ENCODE measurements at regions not wholly inside any gene's neighbourhood (a gene's known extent, or its start where the extent isn't known, plus 50 kb on each side); places are given as distances from the start of the nearest gene placed in this dataset.
A peak's percentile ranks its signal among the peaks of the same experiment; 100 is the strongest.

DNA sequence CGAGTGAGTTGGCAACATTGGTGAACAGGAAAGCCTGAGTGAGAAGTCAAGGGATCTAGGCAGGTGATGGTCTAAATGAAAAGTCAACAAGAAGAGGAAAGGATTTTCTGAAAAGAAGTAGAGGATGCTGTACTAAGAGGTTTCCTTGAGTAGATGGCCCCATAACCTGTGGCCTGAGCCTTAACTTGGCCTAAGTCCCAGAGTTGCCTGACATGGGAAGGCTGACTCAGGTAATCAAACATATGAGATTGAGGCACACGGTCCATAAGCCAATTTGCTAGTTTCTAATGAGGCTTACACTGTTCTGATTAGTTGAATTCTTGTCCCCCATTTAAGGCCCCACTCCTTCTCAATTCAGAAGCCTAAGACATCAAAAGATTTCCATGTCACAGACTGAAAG is 262.5 kb upstream of the LMCD1 start:
- no peaks in the 10 kb centered on the region for H3K27me3 ChIP-seq (ENCODE audit: control insufficient read depth in 2 of 2, insufficient read depth in 1 of 2, low read length in 1 of 2)
- peaks cover 0 to 2% of the 10 kb centered on the region in 2 donors for H3K4me1 ChIP-seq (ENCODE audit: control insufficient read depth in 2 of 2, insufficient read depth in 2 of 2, low read length in 2 of 2)
- no peak overlapping the region for H3K27ac ChIP-seq (ENCODE audit: low read depth in 1 of 2, low read length in 1 of 2)
- no peak overlapping the region for H3K4me3 ChIP-seq (ENCODE audit: low read length in 2 of 2)
- no peaks in the 10 kb centered on the region for H3K36me3 ChIP-seq (ENCODE audit: control insufficient read depth in 2 of 2, insufficient read depth in 2 of 2, low read length in 1 of 2)
- DNase-seq (ENCODE audit: low read depth in 6 of 9, low spot score in 9 of 9), result no peak
- H3K9me3 ChIP-seq (ENCODE audit: control insufficient read depth in 2 of 2, insufficient read depth in 1 of 2, low read length in 1 of 2), result no peaks in the 10 kb centered on the region
- WGBS, result 93% methylated on average over 2 of the region's 2 CpGs

DNA sequence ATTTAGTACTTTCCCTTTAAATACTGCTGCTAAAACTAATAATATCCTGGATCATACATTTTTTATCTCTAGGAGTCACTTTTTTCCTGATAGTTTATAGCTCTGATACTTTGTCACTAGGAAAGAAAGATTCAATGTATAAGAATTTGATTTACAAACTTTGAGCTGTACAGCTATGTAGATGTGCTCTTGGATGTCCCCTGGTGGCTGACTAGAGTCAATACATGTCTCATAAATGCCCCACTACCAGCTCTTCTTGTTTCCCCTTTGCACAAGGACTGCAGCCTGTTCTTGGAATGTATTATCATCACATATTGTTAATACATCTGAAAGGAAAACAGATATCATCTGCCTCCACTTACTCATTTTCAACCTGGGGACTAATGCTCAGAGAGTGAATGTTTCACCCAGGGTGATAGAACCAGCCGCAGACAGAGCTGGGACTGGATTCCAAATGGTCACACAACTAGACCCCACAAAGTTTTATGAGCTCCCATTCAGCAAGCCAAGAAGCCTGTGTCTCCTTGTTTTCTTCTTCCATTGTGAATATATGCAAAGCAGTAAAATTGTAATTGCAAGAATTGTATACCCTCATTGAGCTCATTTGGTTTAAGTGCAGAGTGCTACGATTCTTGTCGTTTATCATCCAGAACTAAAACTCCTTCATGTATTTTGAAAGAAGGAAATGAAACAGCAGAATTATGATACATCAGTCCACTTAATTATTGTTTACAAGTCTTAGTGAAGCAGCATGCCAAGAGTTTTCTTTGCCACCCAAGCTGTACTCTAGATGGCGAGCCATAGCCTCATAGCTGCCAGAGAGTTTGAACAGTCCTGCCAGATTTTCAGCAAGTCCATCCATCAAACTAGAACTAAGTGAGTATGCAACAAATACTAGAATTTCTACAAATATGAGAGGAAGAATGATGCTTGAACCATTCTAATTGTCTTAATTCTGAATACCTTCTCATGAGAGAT is 261.6 kb upstream of the LMCD1 start:
- H3K36me3 ChIP-seq (ENCODE audit: control insufficient read depth in 2 of 2, insufficient read depth in 2 of 2, low read length in 1 of 2), result no peaks in the 10 kb centered on the region
- 95% methylated on average over 4 of the region's 4 CpGs for WGBS
- peak; percentile 1 to 57 (median 32) for DNase-seq (ENCODE audit: low read depth in 6 of 9, low spot score in 9 of 9)

DNA sequence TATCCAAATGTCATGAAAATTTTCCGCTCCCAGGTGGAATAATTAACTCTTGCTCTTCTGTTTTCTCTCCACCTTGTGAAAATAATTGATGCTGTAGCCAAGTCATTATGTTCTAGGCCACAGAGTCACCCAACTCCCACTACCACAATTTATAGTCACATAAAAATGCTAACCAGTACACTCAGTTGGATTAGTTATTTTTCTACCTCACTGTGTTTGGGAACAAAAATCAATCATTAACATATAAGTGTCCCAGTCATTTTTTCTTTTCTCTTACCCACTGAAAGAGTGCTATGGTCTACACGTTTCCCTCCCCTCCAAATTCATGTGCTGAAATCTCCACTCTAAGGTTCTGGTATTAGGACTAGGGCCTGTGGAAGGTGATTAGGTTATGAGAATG is 255.6 kb upstream of the LMCD1 start:
- no peaks in the 10 kb centered on the region for H3K36me3 ChIP-seq (ENCODE audit: control insufficient read depth in 2 of 2, insufficient read depth in 2 of 2, low read length in 1 of 2)
- no peaks in the 10 kb centered on the region for H3K9me3 ChIP-seq (ENCODE audit: control insufficient read depth in 2 of 2, insufficient read depth in 1 of 2, low read length in 1 of 2)
- H3K4me1 ChIP-seq (ENCODE audit: control insufficient read depth in 2 of 2, insufficient read depth in 2 of 2, low read length in 2 of 2), result no peaks in the 10 kb centered on the region
- DNase-seq (ENCODE audit: low read depth in 6 of 9, low spot score in 9 of 9), result no peak
- H3K27me3 ChIP-seq (ENCODE audit: control insufficient read depth in 2 of 2, insufficient read depth in 1 of 2, low read length in 1 of 2), result no peaks in the 10 kb centered on the region
- no peak overlapping the region for H3K4me3 ChIP-seq (ENCODE audit: low read length in 2 of 2)
- 76% methylated on average over 2 of the region's 2 CpGs for WGBS
- no peak overlapping the region for H3K27ac ChIP-seq (ENCODE audit: low read depth in 1 of 2, low read length in 1 of 2)

More for the DNA sequence above, 261.6 kb upstream of the LMCD1 start:
- Histone ChIP-seq H3K9me3 (ENCODE audit: control insufficient read depth in 2 of 2, insufficient read depth in 1 of 2, low read length in 1 of 2) (no peaks in the 10 kb centered on the region), H3K4me3 (ENCODE audit: low read length in 2 of 2) (no peak overlapping the region), H3K4me1 (ENCODE audit: control insufficient read depth in 2 of 2, insufficient read depth in 2 of 2, low read length in 2 of 2) (no peaks in the 10 kb centered on the region), H3K27me3 (ENCODE audit: control insufficient read depth in 2 of 2, insufficient read depth in 1 of 2, low read length in 1 of 2) (no peaks in the 10 kb centered on the region), H3K27ac (ENCODE audit: low read depth in 1 of 2, low read length in 1 of 2) (no peak overlapping the region)

DNA sequence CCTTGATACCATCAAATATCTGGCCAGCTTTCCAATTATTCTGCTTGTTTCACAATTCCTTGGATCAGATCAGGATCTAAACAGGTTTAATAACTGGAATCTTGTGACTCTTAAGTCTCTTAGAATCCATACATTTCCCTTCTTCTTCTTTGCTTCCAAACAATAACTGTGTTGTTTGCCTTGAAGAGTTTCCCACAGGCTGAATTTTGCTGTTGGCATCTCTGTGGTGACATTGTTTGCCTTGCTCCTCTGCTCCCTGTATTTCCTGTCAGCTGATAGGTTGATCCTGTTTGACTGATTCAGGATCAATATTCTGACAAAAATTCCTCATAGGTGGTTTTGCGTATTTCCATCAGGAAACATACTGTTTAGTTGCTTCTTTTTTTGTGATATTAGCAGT is 248.4 kb upstream of the LMCD1 start:
- WGBS, result 99% methylated on average over 1 of the region's 1 CpG
- H3K4me1 ChIP-seq (ENCODE audit: control insufficient read depth in 2 of 2, insufficient read depth in 2 of 2, low read length in 2 of 2), result no peaks in the 10 kb centered on the region
- H3K27ac ChIP-seq (ENCODE audit: low read depth in 1 of 2, low read length in 1 of 2), result no peak overlapping the region
- H3K36me3 ChIP-seq (ENCODE audit: control insufficient read depth in 2 of 2, insufficient read depth in 2 of 2, low read length in 1 of 2), result no peaks in the 10 kb centered on the region
- no peaks in the 10 kb centered on the region for H3K27me3 ChIP-seq (ENCODE audit: control insufficient read depth in 2 of 2, insufficient read depth in 1 of 2, low read length in 1 of 2)
- no peak for DNase-seq (ENCODE audit: low read depth in 6 of 9, low spot score in 9 of 9)
- H3K4me3 ChIP-seq (ENCODE audit: low read length in 2 of 2), result no peak overlapping the region
- no peaks in the 10 kb centered on the region for H3K9me3 ChIP-seq (ENCODE audit: control insufficient read depth in 2 of 2, insufficient read depth in 1 of 2, low read length in 1 of 2)

DNA sequence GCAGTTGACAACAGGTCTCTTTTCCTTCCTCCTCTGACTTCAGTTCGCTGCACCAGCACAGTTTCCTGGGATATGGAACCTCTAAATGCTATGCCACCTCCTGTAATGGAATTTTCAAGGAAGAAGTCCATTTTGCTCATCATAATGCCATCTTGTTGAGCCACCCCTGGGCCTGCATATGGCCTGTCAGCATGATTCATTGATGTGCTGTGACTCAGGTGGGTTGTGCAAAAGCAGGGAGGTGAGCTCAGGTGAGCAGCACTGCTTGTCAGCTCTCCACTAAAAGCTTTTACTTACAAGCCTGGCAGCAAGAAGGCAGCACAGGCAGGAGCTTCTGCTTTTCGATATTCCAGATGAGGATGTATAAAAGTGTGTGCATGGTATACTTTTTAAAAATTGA is 247.1 kb upstream of the LMCD1 start:
- H3K36me3 ChIP-seq (ENCODE audit: control insufficient read depth in 2 of 2, insufficient read depth in 2 of 2, low read length in 1 of 2), result no peaks in the 10 kb centered on the region
- 88% methylated on average over 2 of the region's 2 CpGs for WGBS
- no peaks in the 10 kb centered on the region for H3K9me3 ChIP-seq (ENCODE audit: control insufficient read depth in 2 of 2, insufficient read depth in 1 of 2, low read length in 1 of 2)
- no peak overlapping the region for H3K27ac ChIP-seq (ENCODE audit: low read depth in 1 of 2, low read length in 1 of 2)
- no peaks in the 10 kb centered on the region for H3K27me3 ChIP-seq (ENCODE audit: control insufficient read depth in 2 of 2, insufficient read depth in 1 of 2, low read length in 1 of 2)
- no peaks in the 10 kb centered on the region for H3K4me1 ChIP-seq (ENCODE audit: control insufficient read depth in 2 of 2, insufficient read depth in 2 of 2, low read length in 2 of 2)
- H3K4me3 ChIP-seq (ENCODE audit: low read length in 2 of 2), result no peak overlapping the region
- no peak for DNase-seq (ENCODE audit: low read depth in 6 of 9, low spot score in 9 of 9)

DNA sequence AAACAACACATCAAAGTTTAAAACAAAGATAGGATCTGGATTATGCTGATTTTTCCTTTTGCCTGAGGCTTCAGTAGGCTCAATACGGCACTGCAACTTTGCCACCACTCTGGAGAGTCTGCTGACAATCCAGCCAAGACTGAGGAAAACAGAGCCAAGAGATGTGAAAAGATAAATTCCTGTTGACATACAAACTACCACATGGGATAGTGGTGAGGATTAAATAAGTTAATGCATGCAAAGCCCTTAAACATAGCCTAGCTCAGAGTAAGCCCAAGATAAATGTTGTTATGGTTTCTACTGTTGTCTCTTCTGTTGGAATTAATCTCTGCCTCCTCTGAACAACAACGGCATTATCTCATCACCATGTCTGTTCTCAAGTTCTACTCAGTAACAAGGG is 245.9 kb upstream of the LMCD1 start:
- 94% methylated on average over 2 of the region's 2 CpGs for WGBS
- H3K4me1 ChIP-seq (ENCODE audit: control insufficient read depth in 2 of 2, insufficient read depth in 2 of 2, low read length in 2 of 2), result no peaks in the 10 kb centered on the region
- no peaks in the 10 kb centered on the region for H3K27me3 ChIP-seq (ENCODE audit: control insufficient read depth in 2 of 2, insufficient read depth in 1 of 2, low read length in 1 of 2)
- no peak overlapping the region for H3K27ac ChIP-seq (ENCODE audit: low read depth in 1 of 2, low read length in 1 of 2)
- no peak for DNase-seq (ENCODE audit: low read depth in 6 of 9, low spot score in 9 of 9)
- no peak overlapping the region for H3K4me3 ChIP-seq (ENCODE audit: low read length in 2 of 2)
- H3K9me3 ChIP-seq (ENCODE audit: control insufficient read depth in 2 of 2, insufficient read depth in 1 of 2, low read length in 1 of 2), result no peaks in the 10 kb centered on the region
- H3K36me3 ChIP-seq (ENCODE audit: control insufficient read depth in 2 of 2, insufficient read depth in 2 of 2, low read length in 1 of 2), result no peaks in the 10 kb centered on the region

DNA sequence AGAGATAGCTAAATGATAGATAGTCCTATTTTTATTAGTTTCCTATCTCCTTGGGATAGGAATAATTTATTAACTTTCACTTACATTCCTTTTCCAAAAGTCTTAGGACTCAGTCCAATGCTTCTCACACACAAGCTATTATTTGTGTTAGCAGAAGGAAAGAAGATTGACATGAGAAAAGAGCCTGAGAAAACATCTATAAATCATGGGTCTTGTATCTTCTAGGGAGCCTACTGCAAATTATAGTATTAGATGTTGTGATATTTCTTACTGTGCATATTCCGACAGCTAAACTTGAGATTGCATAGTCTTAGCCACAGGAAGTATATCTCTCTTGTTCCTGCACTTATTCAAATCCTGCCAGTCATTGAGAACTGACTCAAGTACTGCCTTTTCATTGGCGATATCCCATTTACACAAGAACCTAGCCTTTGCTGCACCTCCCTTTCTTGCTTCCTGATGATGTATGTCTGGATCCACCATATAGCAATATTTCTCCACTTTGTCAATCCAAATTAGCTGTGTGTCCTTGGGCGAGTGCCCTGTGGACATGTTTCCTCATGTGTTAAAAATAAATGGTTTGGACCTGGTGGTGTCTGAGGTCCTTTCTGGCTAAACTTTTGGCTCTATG is 245.1 kb upstream of the LMCD1 start:
- Histone ChIP-seq H3K27ac (ENCODE audit: low read depth in 1 of 2, low read length in 1 of 2) (no peak overlapping the region), H3K4me1 (ENCODE audit: control insufficient read depth in 2 of 2, insufficient read depth in 2 of 2, low read length in 2 of 2) (no peaks in the 10 kb centered on the region), H3K4me3 (ENCODE audit: low read length in 2 of 2) (no peak overlapping the region), H3K9me3 (ENCODE audit: control insufficient read depth in 2 of 2, insufficient read depth in 1 of 2, low read length in 1 of 2) (no peaks in the 10 kb centered on the region), H3K36me3 (ENCODE audit: control insufficient read depth in 2 of 2, insufficient read depth in 2 of 2, low read length in 1 of 2) (no peaks in the 10 kb centered on the region), H3K27me3 (ENCODE audit: control insufficient read depth in 2 of 2, insufficient read depth in 1 of 2, low read length in 1 of 2) (no peaks in the 10 kb centered on the region)
- WGBS, result 94% methylated on average over 3 of the region's 3 CpGs
- DNase-seq (ENCODE audit: low read depth in 6 of 9, low spot score in 9 of 9), result no peak

DNA sequence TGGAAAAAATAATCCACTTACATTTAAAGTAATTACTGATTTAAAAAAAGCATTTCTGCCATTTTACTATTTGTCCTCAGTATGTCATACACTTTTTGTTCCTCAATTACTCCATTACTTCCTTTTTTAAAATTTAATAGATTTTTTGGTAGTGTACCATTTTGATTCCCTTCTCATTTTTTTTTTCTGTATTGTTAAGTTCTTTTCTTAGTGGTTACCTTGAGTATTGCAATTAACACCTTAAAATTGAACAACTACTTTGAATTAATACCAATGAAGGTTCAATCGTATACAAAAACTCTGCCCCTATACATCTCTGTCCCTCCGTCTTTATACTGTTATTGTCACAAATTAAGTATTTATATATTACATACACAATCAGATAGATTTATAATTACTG is 240.6 kb upstream of the LMCD1 start:
- H3K27me3 ChIP-seq (ENCODE audit: control insufficient read depth in 2 of 2, insufficient read depth in 1 of 2, low read length in 1 of 2), result no peaks in the 10 kb centered on the region
- 76% methylated on average over 2 of the region's 2 CpGs for WGBS

DNA sequence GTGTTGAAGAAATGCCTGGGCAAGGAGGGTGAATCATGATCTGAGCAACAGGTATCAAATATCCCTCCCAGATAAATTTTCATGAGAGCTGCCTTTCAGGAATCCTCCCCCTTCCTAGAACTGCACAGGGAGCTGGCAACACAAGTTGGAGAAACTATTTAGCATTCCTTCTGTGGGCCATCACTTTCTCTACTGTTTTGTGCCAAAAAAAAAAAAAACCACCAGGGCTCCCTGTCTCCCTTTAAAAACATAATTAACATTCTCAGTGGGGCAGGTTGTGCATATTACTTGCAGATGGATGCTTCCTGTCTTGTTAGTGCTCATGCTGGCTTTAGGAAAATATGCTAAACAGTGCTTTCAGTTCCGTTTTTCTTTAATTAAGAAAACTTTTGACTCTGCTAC is 234.9 kb upstream of the LMCD1 start:
- 77% methylated on average over 1 of the region's 1 CpG for WGBS
- H3K36me3 ChIP-seq (ENCODE audit: control insufficient read depth in 2 of 2, insufficient read depth in 2 of 2, low read length in 1 of 2), result no peaks in the 10 kb centered on the region
- no peak overlapping the region for H3K27ac ChIP-seq (ENCODE audit: low read depth in 1 of 2, low read length in 1 of 2)
- H3K4me3 ChIP-seq (ENCODE audit: low read length in 2 of 2), result no peak overlapping the region
- no peaks in the 10 kb centered on the region for H3K27me3 ChIP-seq (ENCODE audit: control insufficient read depth in 2 of 2, insufficient read depth in 1 of 2, low read length in 1 of 2)
- no peak for DNase-seq (ENCODE audit: low read depth in 6 of 9, low spot score in 9 of 9)
- H3K4me1 ChIP-seq (ENCODE audit: control insufficient read depth in 2 of 2, insufficient read depth in 2 of 2, low read length in 2 of 2), result no peaks in the 10 kb centered on the region
- H3K9me3 ChIP-seq (ENCODE audit: control insufficient read depth in 2 of 2, insufficient read depth in 1 of 2, low read length in 1 of 2), result no peaks in the 10 kb centered on the region

More for the DNA sequence above, 240.6 kb upstream of the LMCD1 start:
- no peak overlapping the region for H3K4me3 ChIP-seq (ENCODE audit: low read length in 2 of 2)
- no peak overlapping the region for H3K27ac ChIP-seq (ENCODE audit: low read depth in 1 of 2, low read length in 1 of 2)
- no peak for DNase-seq (ENCODE audit: low read depth in 6 of 9, low spot score in 9 of 9)
- H3K36me3 ChIP-seq (ENCODE audit: control insufficient read depth in 2 of 2, insufficient read depth in 2 of 2, low read length in 1 of 2), result no peaks in the 10 kb centered on the region
- H3K9me3 ChIP-seq (ENCODE audit: control insufficient read depth in 2 of 2, insufficient read depth in 1 of 2, low read length in 1 of 2), result no peaks in the 10 kb centered on the region
- no peaks in the 10 kb centered on the region for H3K4me1 ChIP-seq (ENCODE audit: control insufficient read depth in 2 of 2, insufficient read depth in 2 of 2, low read length in 2 of 2)
